Mammary epithelial cell (primary cell): ENCODE measurements at regions not wholly inside any gene's neighbourhood (a gene's known extent, or its start where the extent isn't known, plus 50 kb on each side); places are given as distances from the start of the nearest gene placed in this dataset.

Experiments
- EZH2 ChIP-seq: IDR thresholded peaks from 2 replicates; pipeline ENCODE4 v1.6.1; 2012; ENCODE audit warnings: low read length, inconsistent platforms, borderline replicate concordance
- TF ChIP-seq, protein P1 (sequence below), 2 donors: IDR thresholded peaks in 1 of 2; conservative IDR thresholded peaks in 1 of 2; 2 replicates each; pipeline ENCODE4 v1.5.1; 2011 to 2012; ENCODE audit warnings: inconsistent platforms in 2 of 2, low read length in 2 of 2, mild to moderate bottlenecking in 2 of 2, control low read depth in 1 of 2, low read depth in 1 of 2; ENCODE audit not compliant: insufficient read depth in 1 of 2; ENCODE audit errors: extremely low read depth in 1 of 2

DNA sequence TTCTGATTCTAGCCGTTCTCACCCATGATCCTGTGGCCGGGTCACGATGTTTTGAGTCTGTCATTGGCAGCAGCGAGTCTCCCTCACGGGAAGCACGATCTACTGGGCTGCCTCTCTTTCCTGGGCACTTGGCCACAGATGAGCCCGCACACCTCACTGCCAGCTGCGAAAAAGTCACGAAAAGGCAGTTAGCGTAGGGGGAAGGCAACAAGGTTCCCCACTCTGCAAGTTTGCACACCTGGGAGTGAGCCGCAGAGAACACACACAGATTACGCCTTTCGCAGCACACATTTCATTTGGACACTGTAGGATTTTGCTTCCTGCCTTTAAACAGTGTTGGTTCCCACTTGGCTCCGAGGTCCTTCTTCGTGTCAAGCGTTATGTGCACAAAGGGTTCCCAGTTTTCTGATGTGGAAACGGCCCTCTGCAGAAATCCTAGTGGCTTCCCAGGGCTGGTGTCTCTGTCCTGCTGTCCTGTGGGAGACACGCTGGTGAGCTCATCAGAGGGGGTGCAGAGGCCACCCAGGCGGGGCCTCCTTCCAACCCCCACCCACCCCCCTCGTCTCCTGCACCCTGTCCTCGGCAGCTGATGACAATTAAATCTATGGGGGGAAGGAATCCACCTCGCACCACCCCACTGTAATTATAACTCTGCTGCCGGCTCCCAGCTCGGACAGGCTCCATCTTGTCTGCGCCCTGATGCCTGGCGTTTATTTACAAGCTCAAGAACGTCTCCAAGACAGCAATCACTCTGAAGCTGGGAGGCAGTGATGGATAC, 157.3 kb upstream of the SALL3 start:
- TF ChIP-seq, protein P1, sequence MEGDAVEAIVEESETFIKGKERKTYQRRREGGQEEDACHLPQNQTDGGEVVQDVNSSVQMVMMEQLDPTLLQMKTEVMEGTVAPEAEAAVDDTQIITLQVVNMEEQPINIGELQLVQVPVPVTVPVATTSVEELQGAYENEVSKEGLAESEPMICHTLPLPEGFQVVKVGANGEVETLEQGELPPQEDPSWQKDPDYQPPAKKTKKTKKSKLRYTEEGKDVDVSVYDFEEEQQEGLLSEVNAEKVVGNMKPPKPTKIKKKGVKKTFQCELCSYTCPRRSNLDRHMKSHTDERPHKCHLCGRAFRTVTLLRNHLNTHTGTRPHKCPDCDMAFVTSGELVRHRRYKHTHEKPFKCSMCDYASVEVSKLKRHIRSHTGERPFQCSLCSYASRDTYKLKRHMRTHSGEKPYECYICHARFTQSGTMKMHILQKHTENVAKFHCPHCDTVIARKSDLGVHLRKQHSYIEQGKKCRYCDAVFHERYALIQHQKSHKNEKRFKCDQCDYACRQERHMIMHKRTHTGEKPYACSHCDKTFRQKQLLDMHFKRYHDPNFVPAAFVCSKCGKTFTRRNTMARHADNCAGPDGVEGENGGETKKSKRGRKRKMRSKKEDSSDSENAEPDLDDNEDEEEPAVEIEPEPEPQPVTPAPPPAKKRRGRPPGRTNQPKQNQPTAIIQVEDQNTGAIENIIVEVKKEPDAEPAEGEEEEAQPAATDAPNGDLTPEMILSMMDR (conservative IDR thresholded peaks at IDR 0.05 in 1 of 2, IDR thresholded peaks at IDR 0.05 in 1 of 2; ENCODE audit: extremely low read depth in 1 of 2, insufficient read depth in 1 of 2, low read depth in 1 of 2, low read length in 2 of 2) = no peak
- no peak for TF ChIP-seq EZH2
